HG03457 (cell line): ENCODE measurements at regions not wholly inside any gene's neighbourhood (a gene's known extent, or its start where the extent isn't known, plus 50 kb on each side); places are given as distances from the start of the nearest gene placed in this dataset.
"Not testable (repeated sequence)": the region's sequence is repeated elsewhere in the genome, so short reads cannot be mapped to it uniquely, and the experiment has no call there.

ENCODE experiments used
- ATAC-seq: cut with Tn5 transposase; IDR thresholded peaks from one replicate; pipeline ENCODE4 v1.9.1; 2021; ENCODE audit warnings: moderate number of reproducible peaks; ENCODE audit not compliant: unreplicated experiment

DNA sequence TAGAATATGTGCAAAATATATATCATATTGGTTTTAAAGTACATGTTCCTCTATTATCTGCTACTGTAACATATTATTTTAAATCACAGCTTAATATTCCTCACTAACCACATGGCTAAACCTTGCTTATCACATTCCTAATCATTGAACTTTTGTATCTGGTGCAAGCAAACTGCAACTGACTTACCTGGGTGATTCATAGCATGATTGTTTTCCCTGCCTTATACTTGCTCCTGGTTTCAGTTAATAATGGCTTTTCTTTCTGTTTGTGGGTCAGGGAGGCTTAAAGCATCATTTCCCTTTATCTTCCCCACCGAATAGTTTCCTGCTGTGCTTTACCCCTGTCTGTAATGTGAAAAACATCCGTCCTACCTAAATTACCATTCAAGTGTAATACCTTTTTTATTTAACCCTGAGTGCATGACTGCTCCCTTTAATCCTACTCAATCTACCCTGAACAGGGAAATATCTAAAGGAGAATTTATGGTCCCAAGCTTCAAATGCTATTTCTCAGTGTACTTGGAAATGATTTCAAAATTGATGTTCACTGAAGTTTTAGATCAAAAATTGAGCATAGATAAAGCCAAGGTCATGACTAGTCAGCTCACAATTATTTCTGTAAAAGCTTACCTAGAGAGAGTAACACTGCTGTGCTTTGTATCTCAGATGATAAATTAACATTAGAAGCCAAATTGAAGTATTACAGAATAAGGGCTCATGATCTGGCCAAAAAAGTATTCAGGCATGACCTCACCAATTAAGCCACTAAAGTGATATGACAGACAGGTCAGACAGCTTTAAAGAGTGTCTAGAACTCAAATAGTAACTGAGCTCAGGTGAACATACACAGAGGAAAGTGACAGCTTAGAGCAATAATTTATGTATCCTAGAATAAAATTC is 507.1 kb downstream of the BRINP3 start:
- no peak for ATAC-seq

DNA sequence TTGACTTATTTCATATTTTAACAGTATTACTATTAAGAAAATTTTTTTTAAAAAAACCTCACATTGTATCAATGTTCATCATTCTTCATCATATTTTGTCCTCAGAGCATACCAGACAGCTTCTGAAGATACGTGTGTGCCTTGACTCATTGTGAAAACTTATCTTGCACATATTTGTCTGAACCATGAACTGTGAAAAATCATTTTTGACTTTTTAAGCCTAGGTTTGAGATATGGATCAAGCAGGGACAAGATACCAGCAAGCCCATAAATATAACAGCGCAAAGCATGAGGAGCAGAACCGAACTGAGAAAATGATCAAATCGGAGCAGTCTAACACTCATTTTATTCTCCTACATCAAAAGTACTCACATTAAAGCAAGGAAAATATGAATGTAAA is 506.0 kb downstream of the BRINP3 start:
- no peak for ATAC-seq

DNA sequence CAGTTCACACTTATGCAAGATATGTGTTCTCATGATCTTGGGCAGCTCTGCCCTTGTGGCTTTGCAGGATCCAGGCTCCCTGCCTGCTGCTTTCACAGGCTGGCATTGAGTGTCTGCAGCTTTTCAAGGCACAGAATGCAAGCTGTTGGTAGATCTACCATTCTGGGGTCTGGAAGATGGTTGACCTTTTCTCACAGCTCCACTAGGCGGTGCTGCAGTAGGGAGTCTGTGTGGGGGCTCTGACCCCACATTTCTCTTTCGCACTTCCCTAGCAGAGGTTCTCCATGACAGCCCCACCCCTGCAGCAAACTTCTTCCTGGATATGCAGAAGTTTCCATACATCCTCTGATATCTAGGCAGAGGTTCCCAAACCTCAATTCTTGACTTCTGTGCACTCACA is 500.5 kb downstream of the BRINP3 start:
- no peak for ATAC-seq

DNA sequence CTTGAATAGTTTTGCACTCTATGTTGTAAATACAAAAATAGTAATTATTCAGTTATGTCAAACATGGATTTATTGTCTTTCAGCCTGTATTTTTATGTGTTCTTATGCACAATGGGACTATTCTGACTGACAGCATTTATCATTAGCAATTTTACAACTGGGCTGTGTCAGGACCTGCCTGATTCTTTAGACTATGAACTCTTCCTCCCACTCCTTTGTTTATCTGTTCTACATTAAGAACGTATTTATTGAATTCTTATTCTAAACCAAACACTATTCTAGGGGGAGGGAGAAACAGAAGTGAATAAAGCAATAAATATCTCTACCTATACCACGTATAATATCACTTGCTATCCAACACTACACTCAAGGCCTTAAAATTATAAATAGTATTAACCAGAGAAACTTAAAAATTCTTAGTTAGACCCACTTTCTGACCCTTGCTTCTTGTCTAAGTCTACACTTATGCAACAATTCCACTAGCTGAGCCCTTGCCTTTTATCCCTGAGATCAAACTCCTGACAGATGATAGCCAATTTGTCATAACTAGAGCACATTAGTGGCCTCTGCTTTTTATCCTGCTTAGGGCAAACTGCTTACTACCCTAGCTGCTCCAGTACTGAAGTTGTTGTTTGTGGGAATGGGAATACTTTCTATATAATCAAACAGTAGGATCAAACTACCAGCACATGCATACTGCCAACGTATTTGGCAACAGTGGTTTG is 494.3 kb downstream of the BRINP3 start:
- ATAC-seq: no peak

DNA sequence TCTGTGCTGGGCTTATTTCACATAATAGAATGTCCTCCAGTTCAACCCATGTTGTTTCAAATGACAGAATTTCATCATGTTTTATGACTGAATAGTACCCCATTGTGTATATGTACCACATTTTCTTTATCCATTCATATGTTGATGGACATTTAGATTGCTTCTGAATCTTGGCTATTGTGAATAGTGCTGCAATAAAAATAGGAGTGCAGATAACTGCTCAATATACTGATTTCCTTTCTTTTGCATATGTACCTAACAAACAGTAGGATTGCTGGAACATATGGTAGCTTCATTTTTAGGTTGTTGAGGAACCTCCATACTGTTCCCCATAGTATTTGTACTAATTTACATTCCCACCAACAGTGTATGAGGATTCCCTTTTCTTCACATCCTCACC is 491.1 kb downstream of the BRINP3 start:
- ATAC-seq: no peak

DNA sequence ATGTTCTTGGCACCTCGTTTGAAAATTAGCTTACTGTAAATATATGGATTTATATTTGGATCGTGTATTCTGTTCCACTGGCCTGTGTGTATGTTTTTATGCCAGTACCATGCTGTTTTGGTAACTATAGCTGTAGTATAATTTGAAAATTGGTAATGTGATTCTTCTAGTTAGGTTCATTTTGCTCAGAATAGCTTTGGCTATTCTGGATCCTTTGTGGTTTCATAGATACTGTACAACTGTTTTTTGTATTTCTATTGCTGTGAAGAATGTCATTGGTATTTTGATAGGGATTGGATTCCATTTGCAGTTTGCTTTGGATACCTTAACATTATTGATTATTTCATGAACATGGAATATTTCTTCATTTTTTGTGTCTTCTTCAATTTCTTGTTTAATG is 490.2 kb downstream of the BRINP3 start:
- no peak for ATAC-seq

DNA sequence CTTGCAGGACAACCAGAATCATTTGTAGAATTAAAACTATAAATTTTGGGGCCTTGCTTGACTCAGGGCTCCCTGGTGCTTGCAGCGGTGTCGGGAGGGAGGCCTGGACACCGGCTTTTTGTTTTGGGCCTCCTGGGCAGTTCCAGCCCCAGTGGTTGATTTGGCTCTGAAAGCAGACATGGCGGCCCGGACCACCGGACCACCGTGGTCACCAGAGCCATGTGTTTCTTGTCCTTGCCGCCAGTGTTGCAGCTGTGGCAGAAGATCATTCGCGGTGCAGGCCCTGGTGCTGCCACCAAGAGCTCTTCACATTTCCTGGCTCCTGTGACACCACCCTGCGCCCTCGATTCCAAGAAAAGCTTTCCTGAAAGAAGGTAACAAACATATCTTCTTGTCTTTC is 484.8 kb downstream of the BRINP3 start:
- no peak for ATAC-seq

DNA sequence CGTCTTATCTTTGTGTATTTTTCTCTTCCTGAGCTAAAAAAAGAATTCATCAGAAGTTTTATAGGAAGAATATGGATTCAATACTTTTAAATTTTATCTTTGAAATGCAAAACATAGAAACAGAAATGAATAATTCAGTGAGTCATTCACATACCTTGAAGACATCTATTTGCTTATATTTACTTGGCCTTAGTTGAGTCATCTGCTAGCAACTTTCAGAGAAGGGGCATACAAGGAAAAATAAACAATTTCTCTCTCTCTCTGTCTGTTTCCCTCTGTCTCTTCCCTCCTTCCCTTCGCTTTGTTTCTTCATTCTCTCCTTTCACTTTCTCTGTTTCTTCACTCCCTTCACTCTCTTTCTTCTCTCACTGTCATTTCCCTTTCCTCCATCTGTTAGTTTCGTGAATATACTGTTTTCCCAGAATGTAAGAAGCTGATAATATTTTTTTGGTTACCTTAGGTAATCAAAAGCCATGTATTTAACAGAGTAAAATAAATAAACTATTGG is 477.2 kb downstream of the BRINP3 start:
- no peak for ATAC-seq

DNA sequence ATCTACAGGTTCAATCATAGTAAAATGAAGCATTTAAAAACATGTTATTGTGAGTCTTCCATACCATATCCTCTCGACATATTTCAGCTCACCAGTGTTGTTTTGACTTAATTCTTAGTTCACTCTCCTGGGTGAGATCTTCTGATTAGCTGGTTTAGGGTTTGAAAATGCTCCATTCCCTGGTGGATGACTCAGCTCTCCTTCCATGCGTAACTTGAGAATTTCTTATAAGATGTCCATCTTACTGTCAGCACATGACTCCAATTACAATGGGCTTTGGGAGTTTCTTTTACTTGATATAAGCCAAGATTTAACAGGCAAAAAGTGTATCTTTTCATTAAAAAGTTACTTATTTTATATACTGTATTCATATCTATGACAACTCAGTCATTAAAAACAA is 476.5 kb downstream of the BRINP3 start:
- no peak for ATAC-seq

DNA sequence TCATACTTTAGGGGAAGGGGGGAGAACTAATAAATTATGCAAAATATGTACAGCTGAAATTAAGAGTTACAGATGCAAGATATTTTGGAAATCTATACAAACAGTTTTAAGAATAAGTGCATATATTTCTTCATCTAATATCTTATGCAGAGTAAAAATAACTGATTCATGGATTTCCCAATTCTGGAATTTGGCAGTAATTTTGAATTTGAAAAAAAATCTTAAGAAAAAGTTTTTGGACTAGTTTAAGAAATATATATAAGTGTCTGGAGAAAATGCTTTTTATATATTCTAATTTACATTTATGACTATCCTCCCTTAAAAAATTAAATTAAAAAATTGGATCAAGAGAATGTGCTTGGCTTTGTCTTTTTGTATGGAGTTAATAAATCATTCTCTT is 474.3 kb downstream of the BRINP3 start:
- ATAC-seq: no peak

DNA sequence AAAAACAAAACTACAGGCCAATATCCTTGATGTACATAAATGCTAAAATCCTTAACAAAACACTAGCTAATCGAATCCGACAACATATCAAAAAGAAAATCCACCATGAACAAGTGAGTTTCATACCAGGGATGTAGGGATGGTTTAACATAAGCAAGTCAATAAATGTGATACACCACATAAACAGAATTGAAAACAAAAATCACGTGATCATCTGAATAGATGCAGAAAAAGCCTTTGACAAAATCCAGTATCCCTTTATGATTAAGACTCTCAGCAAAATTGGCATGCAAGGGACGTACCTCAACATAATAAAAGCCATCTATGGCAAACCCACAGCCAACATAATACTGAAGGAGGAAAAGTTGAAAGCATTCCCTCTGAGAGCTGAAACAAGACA is 466.1 kb downstream of the BRINP3 start:
- ATAC-seq: no peak

DNA sequence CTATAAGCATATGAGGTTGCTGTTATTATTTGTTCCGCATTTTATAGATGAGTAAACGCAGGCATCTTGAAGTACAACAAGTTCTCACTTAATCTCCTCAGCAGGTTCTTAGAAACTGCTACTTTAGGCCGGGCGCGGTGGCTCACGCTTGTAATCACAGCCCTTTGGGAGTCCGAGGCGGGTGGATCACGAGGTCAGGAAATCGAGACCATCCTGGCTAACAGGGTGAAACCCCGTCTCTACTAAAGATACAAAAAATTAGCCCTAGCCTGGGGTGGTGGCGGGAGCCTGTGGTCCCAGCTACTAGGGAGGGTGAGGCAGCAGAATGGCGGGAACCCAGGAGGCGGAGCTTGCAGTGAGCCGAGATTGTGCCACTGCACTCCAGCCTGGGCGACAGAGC is 458.5 kb downstream of the BRINP3 start:
- ATAC-seq: not testable (repeated sequence)

DNA sequence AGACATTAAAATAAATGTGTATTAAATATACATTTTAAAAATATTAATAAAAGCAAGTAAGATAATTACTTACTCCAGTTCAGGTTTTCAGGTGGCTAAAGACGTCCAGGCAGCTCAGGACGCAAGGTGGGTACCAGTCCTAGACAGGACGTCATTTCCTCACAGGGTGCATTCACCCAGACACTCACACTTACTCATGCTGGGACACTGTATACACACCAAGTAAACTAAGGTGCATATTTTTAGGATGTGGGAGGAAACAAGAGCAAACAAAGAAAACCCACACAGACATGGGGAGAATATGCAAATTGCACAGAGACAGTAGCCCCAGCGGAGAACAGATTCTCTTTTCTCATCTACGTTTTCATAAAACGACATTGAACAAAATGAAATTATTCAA is 457.9 kb downstream of the BRINP3 start:
- no peak for ATAC-seq

DNA sequence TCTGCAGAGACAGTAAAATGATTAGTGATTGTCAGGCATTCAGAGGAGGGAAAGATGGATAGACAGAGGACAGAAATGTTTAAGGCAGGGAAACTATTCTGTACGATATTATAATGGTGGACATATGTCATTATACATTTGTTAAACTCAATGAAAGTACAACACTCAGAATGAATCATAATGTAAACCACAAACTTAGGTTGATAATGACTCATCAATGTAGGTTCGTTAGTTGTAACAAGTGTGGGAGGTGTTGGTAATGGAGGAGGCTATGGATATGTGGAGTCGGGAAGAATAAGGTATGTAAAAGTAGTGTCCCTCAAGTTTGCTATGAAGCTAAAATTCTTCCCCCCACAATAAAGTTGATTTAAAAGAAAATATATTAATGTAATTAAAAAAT is 455.0 kb downstream of the BRINP3 start:
- ATAC-seq: no peak

DNA sequence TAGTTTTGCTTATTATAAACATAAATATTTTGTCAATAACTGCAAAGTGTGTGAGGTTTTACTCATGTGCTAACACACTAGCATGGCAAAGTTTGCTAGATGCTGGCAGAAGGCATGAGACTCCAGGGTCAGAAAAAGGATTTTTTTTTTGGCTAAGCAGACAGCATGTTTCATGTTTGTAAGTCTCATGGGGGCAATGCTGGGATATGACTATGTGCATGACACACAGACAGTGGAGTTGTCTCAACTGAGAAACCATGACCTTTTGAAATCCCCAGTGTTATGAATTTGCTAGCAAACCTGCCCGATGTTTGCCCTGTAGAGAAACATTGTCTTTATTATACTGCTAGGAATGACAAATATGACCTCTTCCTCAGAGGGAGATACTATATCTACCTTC is 448.2 kb downstream of the BRINP3 start:
- ATAC-seq: no peak

DNA sequence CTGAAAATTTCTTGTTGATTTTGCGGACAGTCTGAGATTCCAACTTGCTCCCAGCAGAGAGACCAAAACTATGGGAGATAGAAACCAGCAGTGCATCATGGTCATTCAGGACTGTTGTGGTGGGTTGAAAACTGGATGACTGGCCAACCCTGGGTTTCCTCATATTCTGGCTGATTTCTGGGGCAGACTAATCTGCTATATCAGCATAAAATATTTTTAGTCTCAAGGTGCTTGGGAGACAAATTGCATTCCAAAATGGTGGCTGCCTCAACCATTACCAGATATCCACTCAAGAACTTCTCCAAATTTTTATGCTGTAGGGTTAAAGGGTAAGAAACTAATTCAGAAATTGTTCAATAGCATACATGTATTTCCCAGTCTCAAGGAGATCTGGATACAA is 434.0 kb downstream of the BRINP3 start:
- ATAC-seq: no peak

DNA sequence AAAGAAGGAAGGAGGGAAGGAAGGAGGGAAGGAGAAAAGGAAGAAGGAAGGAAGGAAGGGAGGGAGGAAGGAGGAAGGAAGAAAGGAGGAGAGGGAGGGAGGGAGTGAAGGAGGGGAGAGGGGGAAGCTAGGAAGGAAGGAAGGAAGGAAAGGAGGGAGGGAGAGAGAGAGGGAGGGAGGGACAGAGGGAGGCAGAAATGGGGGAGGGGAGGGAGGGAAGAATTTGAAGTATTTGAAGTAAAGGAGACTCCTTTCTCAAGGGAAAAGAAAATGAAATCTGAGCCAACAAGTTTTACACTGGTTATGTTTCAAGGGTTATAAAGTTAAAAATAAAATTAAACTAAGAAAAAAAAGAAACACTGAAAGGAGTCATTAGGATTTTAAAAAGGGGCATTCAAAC is 431.4 kb downstream of the BRINP3 start:
- ATAC-seq: no peak
